SKM-1 treated with dmso at 0.1 percent for 144 hours (cell line): ENCODE measurements at regions not wholly inside any gene's neighbourhood (a gene's known extent, or its start where the extent isn't known, plus 50 kb on each side); places are given as distances from the start of the nearest gene placed in this dataset.
"Not testable (repeated sequence)": the region's sequence is repeated elsewhere in the genome, so short reads cannot be mapped to it uniquely, and the experiment has no call there.

Experiments
- DNase-seq: peaks from one replicate; lab custom pipeline; 2025; ENCODE audit not compliant: unreplicated experiment; lab: John Stamatoyannopoulos, UW

GRCh38 chr12:17110316-17110715 lies 504.4 kb upstream of the LMO3 start:
- DNase-seq: no peak

GRCh38 chr12:17108877-17109541 lies 503.0 kb upstream of the LMO3 start:
- DNase-seq: no peak

GRCh38 chr12:17104801-17105200 lies 498.8 kb upstream of the LMO3 start:
- DNase-seq: no peak

GRCh38 chr12:17097674-17098073 lies 491.7 kb upstream of the LMO3 start:
- no peak for DNase-seq

- no peak for DNase-seq
These were observed 478.9 kb upstream of the LMO3 start for GRCh38 chr12:17084831-17085230.

- no peak for DNase-seq
These were observed 473.4 kb upstream of the LMO3 start for GRCh38 chr12:17079251-17079909.

- no peak for DNase-seq
These were observed 471.6 kb upstream of the LMO3 start for GRCh38 chr12:17077594-17077993.

- DNase-seq: no peak
These were observed 470.8 kb upstream of the LMO3 start for GRCh38 chr12:17076811-17077210.

GRCh38 chr12:17076028-17076744 lies 470.2 kb upstream of the LMO3 start:
- DNase-seq: no peak

GRCh38 chr12:17064834-17065233 lies 458.9 kb upstream of the LMO3 start:
- DNase-seq: no peak

- DNase-seq: no peak
These were observed 456.5 kb upstream of the LMO3 start for GRCh38 chr12:17062267-17063036.

GRCh38 chr12:17060260-17060659 lies 454.3 kb upstream of the LMO3 start:
- DNase-seq: no peak

- DNase-seq: no peak
These were observed 450.6 kb upstream of the LMO3 start for GRCh38 chr12:17056546-17056945.

GRCh38 chr12:17038923-17039322 lies 433.0 kb upstream of the LMO3 start:
- DNase-seq: no peak

GRCh38 chr12:17035372-17035771 lies 429.4 kb upstream of the LMO3 start:
- no peak for DNase-seq

GRCh38 chr12:17030338-17030737 lies 424.4 kb upstream of the LMO3 start:
- no peak for DNase-seq

- DNase-seq: no peak
These were observed 422.4 kb upstream of the LMO3 start for GRCh38 chr12:17028348-17028747.

GRCh38 chr12:17025424-17025823 lies 419.5 kb upstream of the LMO3 start:
- not testable (repeated sequence) for DNase-seq

- no peak for DNase-seq
These were observed 414.8 kb upstream of the LMO3 start for GRCh38 chr12:17020765-17021164.

- DNase-seq: no peak
These were observed 411.4 kb upstream of the LMO3 start for GRCh38 chr12:17017402-17017801.

- DNase-seq: no peak
These were observed 410.3 kb upstream of the LMO3 start for GRCh38 chr12:17016116-17016864.
